Body of pancreas (tissue), 4 donors: ENCODE measurements at regions not wholly inside any gene's neighbourhood (a gene's known extent, or its start where the extent isn't known, plus 50 kb on each side); places are given as distances from the start of the nearest gene placed in this dataset.

Source experiments
- CTCF ChIP-seq, 7 experiments: fragments of 450-650 bp in 4 of 7; fragments of 200-600 bp in 3 of 7; sonication (generic) in 3 of 7; IDR thresholded peaks; one replicate each; pipeline ENCODE4 v1.5.1; 2016 to 2019; ENCODE audit warnings: antibody characterized with exemption in 7 of 7
- POLR2A ChIP-seq, 3 donors: fragments of 450-650 bp; IDR thresholded peaks; one replicate each; pipeline ENCODE4 v1.6.1; 2016; ENCODE audit warnings: antibody characterized with exemption in 3 of 3, mild to moderate bottlenecking in 2 of 3

- TF ChIP-seq CTCF (IDR thresholded peaks at IDR 0.05) (no peak), POLR2A (IDR thresholded peaks at IDR 0.05) (no peak)
Measured at GRCh38 chr2:189336276-189336975, 104.8 kb upstream of the WDR75 start.
